ENCODE measurements at regions not wholly inside any gene's neighbourhood (a gene's known extent, or its start where the extent isn't known, plus 50 kb on each side); places are given as distances from the start of the nearest gene placed in this dataset.
"Not testable (repeated sequence)": the region's sequence is repeated elsewhere in the genome, so short reads cannot be mapped to it uniquely, and the experiment has no call there.

DNA sequence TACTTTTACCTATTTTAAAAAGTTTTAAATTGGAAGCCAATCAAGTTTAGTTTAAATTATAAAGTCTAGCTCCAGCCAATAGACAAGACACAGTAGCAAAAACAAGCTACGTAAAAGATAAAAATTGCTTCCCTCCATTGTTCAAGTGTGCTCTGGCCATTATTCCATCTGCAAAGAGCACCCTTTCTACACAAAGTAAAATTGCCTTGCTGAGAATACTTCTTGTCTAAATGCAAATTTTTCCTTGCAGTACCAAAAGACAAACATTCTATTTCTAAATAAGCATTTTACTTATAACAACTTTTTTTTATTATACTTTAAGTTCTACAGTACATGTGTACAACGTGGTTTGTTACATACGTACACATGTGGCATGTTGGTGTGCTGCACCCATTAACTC lies 75.9 kb upstream of the ZNF746 start:
- Histone ChIP-seq H3K4me1 (no peaks in the 10 kb centered on the region), H2AFZ (no peak overlapping the region), H3K9ac (no peak overlapping the region), H3K79me2 (peaks cover 2% of the 10 kb centered on the region), H3K4me2 (ENCODE audit: low read length) (no peak overlapping the region), H3K4me3 (ENCODE audit: low read depth, low read length) (no peak overlapping the region), H3K27me3 (ENCODE audit: control insufficient read depth, insufficient read depth, low read length) (no peaks in the 10 kb centered on the region), H3K27ac (no peak overlapping the region), H3K36me3 (ENCODE audit: control insufficient read depth, insufficient read depth, low read length) (no peaks in the 10 kb centered on the region), H3K9me3 (ENCODE audit: control insufficient read depth, low read length) (no peaks in the 10 kb centered on the region)
- TF ChIP-seq, protein P1, sequence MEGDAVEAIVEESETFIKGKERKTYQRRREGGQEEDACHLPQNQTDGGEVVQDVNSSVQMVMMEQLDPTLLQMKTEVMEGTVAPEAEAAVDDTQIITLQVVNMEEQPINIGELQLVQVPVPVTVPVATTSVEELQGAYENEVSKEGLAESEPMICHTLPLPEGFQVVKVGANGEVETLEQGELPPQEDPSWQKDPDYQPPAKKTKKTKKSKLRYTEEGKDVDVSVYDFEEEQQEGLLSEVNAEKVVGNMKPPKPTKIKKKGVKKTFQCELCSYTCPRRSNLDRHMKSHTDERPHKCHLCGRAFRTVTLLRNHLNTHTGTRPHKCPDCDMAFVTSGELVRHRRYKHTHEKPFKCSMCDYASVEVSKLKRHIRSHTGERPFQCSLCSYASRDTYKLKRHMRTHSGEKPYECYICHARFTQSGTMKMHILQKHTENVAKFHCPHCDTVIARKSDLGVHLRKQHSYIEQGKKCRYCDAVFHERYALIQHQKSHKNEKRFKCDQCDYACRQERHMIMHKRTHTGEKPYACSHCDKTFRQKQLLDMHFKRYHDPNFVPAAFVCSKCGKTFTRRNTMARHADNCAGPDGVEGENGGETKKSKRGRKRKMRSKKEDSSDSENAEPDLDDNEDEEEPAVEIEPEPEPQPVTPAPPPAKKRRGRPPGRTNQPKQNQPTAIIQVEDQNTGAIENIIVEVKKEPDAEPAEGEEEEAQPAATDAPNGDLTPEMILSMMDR (IDR thresholded peaks at IDR 0.05), result no peak

DNA sequence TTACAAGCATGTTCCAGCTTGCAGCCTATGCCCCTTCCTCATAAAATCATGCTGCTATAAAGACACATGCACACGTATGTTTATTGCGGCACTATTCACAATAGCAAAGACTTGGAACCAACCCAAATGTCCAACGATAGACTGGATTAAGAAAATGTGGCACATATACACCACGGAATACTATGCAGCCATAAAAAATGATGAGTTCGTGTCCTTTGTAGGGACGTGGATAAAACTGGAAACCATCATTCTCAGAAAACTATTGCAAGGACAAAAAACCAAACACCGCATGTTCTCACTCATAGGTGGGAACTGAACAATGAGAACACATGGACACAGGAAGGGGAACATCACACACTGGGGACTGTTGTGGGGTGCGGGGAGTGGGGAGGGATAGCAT lies 75.3 kb upstream of the ZNF746 start:
- H3K79me2 ChIP-seq; H3K4me3 ChIP-seq (ENCODE audit: low read depth, low read length); H3K9me3 ChIP-seq (ENCODE audit: control insufficient read depth, low read length); H3K27me3 ChIP-seq (ENCODE audit: control insufficient read depth, insufficient read depth, low read length); H3K4me2 ChIP-seq (ENCODE audit: low read length); H3K9ac ChIP-seq; H2AFZ ChIP-seq; H3K36me3 ChIP-seq (ENCODE audit: control insufficient read depth, insufficient read depth, low read length); H3K27ac ChIP-seq; H3K4me1 ChIP-seq: not testable (repeated sequence)

DNA sequence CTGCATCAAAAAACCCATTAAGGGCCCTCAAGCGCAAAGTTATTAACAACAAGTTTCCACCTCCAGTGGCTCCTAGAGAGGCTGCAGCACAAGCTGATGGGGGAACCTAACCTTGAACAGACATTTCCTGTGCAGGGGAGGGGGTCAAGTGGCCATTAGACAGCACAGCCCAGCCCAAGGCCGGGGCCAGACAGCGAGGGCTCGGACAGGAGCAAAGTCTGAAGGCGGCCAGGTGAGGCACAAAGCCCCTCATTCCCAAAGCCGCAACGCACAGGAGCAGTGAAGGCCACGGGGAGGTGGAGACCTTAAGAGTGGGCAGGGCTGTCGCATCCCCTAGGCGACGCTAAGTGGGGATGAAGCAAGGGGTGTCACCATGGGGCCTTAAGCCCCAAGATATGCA lies 73.2 kb upstream of the ZNF746 start:
- Histone ChIP-seq H3K27ac (no peak overlapping the region), H2AFZ (no peak overlapping the region), H3K79me2 (peaks cover 2% of the 10 kb centered on the region), H3K27me3 (ENCODE audit: control insufficient read depth, insufficient read depth, low read length) (no peaks in the 10 kb centered on the region), H3K9me3 (ENCODE audit: control insufficient read depth, low read length) (no peaks in the 10 kb centered on the region), H3K9ac (no peak overlapping the region), H3K4me3 (ENCODE audit: low read depth, low read length) (no peak overlapping the region), H3K36me3 (ENCODE audit: control insufficient read depth, insufficient read depth, low read length) (no peaks in the 10 kb centered on the region), H3K4me2 (ENCODE audit: low read length) (no peak overlapping the region), H3K4me1 (no peaks in the 10 kb centered on the region)
- TF ChIP-seq, protein P1 (IDR thresholded peaks at IDR 0.05), result no peak

DNA sequence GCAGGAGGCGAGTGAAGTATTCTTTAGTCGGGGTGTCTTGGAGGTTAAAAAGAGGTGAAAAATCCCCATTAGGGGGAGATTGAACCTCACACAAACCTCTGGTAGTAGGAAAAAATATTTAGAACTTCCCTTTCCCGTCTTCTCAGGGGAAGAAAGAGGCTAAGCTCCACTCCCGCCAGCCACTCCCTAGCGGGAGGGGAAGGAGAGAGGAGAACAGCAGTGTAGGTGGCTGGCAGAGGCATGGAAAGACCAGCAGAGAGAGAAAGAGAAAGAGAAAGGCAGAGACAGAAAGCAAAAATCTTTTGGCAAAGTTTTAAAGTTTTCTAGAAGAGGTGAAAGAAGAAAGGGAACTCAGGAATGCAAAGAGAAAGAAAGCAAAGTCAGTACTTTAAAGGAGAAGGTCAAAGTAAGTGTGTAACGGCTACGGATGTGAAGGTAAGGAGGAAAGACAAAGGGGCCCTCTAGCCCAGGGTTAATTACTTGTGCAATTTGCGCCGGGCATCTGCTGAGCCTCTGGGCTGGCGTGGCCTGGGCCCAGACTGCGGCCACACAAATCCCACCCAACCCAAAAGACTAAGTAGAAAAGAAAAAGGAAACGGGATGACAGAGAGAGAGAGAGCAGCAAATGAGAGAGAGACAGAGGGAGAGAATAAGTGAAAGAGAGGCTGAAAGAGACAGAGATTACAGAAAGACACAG lies 72.3 kb upstream of the ZNF746 start:
- H3K36me3 ChIP-seq (ENCODE audit: control insufficient read depth, insufficient read depth, low read length), result no peaks in the 10 kb centered on the region
- H3K4me3 ChIP-seq (ENCODE audit: low read depth, low read length), result no peak overlapping the region
- TF ChIP-seq, protein P1 (IDR thresholded peaks at IDR 0.05), result no peak
- H2AFZ ChIP-seq, result no peak overlapping the region
- no peaks in the 10 kb centered on the region for H3K4me1 ChIP-seq
- no peaks in the 10 kb centered on the region for H3K9me3 ChIP-seq (ENCODE audit: control insufficient read depth, low read length)
- no peak overlapping the region for H3K9ac ChIP-seq
- H3K27me3 ChIP-seq (ENCODE audit: control insufficient read depth, insufficient read depth, low read length), result no peaks in the 10 kb centered on the region
- H3K79me2 ChIP-seq, result peaks cover 2% of the 10 kb centered on the region
- H3K4me2 ChIP-seq (ENCODE audit: low read length), result no peak overlapping the region
- H3K27ac ChIP-seq, result no peak overlapping the region

DNA sequence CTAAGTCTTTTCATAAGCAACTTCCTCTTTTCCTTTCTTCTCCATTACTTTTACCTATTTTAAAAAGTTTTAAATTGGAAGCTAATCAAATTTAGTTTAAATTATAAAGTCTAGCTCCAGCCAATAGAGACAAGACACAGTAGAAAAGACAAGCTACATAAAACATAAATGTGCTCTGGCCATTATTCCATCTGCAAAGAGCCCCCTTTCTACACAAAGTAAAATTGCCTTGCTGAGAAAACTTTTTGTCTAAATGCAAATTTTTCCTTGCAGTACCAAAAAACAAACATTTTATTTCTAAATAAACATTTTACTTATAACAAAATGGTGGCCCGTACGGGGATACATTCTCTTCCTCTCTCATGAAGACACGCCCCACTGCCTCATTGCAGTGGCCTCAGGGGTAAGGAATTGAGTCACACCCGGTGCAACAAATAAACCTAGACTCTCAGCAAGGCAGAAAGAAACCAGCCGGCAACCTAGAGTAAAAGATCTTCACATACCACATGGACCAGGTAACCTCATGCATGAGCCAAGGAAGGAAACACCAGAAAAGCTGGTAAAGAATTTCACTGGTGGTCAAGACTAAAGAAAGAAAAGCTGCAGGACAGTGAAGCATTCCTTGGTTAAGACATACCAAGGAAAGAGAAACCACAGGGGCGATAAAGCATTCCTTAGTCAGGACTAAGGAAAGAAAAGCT lies 71.6 kb upstream of the ZNF746 start:
- no peak overlapping the region for H3K4me2 ChIP-seq (ENCODE audit: low read length)
- no peaks in the 10 kb centered on the region for H3K36me3 ChIP-seq (ENCODE audit: control insufficient read depth, insufficient read depth, low read length)
- peaks cover 2% of the 10 kb centered on the region for H3K79me2 ChIP-seq
- H3K4me1 ChIP-seq, result no peaks in the 10 kb centered on the region
- TF ChIP-seq, protein P1 (IDR thresholded peaks at IDR 0.05), result no peak
- H3K9me3 ChIP-seq (ENCODE audit: control insufficient read depth, low read length), result no peaks in the 10 kb centered on the region
- no peaks in the 10 kb centered on the region for H3K27me3 ChIP-seq (ENCODE audit: control insufficient read depth, insufficient read depth, low read length)
- H3K4me3 ChIP-seq (ENCODE audit: low read depth, low read length), result no peak overlapping the region
- no peak overlapping the region for H3K9ac ChIP-seq
- H3K27ac ChIP-seq, result no peak overlapping the region
- no peak overlapping the region for H2AFZ ChIP-seq
